ENCODE measurements at regions not wholly inside any gene's neighbourhood (a gene's known extent, or its start where the extent isn't known, plus 50 kb on each side); places are given as distances from the start of the nearest gene placed in this dataset.
A peak's percentile ranks its signal among the peaks of the same experiment; 100 is the strongest.

DNA sequence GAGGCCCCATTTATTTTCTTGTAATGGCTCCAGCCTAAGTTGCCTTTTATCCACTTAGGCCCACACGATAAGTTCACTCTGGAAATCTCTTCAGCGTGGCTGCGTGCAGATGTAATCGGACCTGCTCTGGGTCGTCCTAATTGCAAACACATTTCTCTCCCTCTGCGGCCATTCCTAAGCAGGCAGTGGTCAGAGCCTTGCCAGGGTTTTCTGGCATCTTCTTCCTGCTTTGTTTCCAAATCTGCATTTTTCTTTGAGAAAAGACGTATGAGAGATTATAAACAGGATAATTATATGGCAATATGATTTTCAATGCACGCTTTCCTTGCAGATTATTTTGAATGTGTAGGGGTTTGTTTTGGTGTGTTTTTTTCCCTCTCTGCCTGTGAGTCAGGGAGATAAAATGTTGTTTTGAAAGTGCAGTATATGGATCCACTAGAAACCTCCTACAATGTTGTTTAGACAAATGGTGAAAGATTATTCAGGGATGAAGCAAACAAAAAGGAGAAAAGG lies 239.4 kb upstream of the TANK start:
- DNase-seq, result no peak

DNA sequence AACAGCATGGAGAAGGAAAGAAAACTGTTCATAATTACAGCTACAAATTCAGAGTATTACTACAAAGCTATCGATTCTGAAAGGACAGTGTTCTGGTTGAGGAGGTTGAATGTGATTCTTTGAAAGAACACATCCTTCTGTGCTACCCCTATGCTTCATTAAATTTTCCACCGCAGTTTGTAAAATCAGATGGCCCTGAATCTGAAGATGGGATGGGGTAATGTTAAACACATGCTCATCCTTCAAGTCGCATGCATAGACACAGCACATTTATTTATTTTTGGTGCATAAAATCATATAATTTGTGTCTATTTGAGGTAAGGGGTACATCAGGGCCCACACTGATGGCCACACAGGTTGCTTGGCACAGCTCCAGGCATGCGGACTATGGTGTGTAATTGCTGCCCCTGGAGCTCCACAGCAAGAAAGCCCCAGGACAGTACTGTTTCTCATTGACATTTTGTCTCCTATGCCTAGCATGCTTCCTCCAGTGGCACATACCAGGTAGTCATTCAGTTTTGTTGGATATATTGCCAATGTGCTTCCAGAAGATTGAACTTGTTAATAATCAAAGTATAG lies 238.8 kb upstream of the TANK start:
- no peak for DNase-seq

DNA sequence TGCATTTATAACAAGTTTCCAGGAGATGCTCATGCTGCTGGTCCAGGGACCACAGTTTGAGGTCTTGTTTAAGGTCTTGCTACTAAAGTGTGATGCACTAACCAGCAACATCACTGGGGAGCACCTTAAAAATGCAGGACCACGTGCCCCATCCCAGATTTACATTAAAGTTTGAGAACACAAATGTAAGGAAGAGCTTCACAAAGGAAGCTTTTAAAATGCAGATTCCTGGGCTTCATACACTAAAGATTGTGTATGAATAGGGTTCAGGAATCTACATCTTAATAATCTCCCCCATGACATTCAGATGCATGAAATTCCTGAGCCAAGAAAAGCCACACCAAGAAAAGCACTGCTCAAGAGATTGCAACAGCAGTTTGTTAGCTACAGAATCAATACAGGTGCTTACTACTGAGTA lies 235.3 kb upstream of the TANK start:
- no peak for DNase-seq

DNA sequence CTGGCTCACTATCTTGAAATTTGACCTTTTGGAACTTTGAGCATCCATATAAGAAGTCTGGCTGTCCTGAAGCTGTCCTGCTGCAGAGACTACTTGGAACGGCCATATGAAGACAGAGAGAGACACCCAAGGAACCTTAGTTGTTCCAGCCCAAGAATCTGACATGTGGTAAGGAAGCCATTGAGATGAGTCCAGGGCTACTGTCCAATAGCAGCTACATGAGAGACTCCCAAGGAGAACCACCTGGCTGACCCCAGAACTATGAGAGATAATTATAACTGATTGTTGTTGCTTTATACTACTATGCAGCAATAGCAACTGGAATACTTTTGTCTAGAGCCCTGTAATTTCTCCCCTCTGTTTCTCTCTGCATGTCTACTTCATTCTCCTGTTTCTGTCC lies 234.3 kb upstream of the TANK start:
- DNase-seq, result no peak

DNA sequence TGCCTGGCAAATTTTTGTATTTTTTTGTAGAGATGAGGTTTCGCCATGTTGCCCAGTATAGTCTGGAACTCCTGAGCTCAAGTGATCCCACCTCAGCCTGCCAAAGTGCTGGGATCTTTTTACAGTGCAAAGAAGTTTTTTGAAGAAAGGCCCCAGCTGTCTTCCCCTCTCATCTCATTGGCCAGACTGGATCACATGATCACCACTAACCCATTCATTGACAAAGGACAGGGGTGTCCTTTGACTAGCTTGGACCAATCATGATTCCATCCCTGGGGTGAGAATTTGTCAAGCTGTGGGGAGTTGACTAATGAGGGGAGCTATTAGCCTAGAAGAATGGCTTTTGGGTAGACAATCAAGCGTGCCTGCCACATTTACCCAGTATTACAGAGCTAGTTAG lies 232.9 kb upstream of the TANK start:
- DNase-seq, result no peak

DNA sequence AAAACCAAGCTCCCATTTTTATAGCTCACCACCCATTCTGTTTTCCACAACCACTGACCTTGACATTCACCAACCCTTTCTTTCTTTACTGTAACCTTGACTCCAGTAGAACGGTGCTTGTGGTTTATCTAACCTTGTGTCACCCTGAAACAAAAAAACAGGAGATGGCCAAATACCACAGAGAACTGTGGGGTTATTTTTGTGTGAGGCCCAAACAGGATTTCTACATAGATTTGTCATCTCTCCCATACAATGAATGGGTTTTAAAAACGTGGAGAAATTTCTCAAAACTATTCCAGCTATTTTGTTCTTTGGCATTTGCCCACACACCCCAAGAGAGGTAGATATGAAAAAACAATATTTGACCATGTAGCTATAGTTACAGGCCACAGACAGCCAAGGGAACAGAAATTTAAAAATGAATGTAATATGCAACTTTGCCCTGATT lies 231.3 kb upstream of the TANK start:
- DNase-seq, result no peak

DNA sequence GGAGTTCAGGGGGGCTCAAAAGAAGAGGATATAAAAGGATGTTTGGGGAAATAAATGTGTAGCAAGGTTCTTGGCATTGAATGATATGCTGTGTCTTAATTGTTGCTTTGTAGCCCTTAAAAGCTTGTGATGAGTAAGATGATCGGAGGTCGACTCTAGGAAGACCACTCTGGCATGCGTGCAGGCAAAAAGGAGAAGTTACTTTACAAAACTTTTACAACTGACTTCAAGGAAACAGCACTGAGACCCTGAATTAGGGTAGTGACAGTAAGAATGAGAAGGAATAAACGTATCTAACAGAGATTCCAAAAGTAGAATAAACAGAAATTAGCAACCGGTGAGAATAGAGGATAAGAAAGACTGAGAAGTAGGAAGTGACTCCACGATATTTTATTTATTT lies 228.7 kb upstream of the TANK start:
- DNase-seq, result no peak

DNA sequence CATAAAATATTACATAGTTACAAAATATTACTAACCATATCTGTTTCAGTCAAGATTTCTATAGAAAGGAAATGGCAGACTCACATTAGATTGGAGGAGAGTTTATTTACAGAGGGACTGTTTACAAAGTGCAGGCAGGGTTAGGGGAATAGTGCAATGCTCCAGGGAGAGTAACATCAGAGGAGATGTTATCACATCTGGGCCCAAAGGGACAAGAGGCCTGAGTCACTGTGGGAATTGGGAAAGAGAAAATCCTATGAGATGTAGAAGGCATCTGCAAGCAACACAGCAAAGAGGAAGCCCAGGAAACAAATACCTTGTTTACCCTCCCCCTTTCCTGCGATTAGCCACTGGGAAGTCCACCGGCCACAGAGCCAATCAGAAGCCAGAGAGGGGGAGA lies 227.3 kb upstream of the TANK start:
- no peak for DNase-seq

DNA sequence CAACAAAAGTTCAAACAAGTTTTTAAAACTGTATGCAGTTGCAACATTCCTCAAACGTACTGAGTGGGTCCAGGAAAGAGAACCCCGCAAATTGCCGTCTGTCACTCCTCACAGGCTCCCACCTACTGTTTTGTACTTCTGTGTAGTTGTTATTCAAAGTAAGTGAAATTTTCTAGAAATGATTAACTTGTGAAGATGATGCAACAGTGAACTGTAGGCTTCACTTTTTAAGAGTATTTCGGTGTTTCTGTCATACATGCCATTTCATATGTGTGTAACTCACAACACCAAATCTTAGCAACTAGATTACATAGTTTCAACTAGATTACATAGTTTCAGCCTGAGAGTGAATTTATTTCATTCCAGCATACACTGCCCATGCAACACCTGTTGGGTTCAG lies 226.0 kb upstream of the TANK start:
- no peak for DNase-seq

DNA sequence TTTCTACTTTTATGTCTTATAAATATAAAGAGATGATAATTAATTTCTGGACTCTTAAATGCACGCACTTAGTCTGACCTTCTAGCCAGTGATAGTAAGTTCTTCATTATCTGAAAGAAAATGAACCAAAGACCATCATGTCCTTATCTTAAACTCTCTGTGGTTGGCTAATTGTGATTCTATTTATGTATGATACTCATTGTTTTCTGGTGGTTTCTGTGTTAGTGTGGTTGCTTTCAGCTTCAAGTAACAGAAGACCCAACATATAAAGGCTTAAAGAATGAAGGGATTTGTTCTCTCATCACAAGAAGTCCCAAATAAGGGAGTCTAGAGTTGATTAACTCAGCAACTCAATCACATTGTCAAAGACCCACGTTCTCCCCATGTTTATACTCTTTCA lies 225.2 kb upstream of the TANK start:
- no peak for DNase-seq

DNA sequence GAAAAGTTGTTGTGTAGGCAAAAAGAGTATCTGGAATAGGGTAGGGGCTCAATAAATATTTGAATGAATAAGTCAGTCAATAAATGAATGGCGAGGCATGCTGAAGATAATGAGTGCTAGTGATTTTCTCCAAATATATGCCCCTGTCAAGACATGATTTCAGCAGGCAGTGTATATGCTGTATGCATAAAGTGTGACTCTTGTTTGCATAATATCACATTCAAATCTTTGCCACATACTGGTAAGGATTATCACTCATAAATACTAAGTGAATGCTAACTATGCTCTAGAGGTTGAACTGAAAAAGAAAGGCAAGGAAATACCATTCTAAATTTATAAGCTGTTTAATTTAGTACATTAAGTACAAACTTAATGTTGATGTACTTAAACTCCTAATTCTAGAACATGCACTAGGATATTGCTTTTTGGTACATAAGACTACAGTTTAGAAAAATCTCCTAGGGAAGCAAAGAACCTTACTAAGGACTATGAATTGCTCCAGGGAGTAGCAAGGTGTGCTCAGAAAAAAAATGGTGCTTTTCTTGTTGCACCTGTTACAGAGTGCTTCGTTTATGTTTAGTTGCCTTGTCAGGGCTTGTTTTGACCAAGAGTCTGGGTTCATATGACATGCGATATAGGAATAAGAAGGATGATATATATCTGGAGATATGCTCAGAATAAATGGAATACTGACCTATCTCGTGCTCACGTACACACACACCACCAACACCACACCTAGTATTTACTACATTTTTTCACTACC lies 224.0 kb upstream of the TANK start:
- DNase-seq, result no peak

DNA sequence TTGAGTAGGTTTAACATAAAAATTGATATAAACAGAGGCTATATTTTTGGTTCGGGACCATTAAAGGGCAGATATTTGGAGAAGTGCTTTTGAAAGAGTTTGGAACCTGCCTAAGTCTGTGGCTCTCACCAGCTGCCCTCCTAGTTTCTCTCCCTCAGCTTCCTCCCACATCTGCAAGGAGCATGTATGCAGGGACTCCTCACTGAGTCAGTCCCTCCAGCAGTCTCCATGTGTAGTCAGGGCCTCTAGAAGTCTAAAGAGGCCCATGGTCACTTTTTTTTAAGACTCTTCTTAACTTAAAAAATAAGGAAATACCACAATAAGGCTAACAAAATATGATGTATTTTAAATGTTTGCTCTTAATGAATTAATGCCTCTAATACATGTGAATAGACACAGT lies 220.0 kb upstream of the TANK start:
- DNase-seq, result no peak

DNA sequence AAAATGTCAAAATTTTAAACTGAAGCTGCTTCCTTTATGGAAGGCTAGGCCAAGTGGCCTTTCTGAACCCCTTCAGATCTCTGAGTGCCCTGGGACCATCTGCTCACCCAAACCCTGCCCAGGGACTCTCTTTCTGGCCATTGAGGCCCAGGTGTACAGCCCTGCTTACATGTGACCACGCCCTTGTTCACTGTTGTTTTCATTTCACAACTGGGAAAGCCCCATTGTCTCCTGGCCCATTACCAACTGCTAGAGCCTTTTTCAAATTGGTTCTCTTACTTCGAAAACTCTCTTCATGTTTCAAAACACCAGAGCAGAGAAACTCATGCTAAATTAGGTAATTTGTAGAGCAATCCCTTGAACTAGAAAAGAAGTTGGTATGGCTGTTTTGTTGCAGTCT lies 219.5 kb upstream of the TANK start:
- no peak for DNase-seq

DNA sequence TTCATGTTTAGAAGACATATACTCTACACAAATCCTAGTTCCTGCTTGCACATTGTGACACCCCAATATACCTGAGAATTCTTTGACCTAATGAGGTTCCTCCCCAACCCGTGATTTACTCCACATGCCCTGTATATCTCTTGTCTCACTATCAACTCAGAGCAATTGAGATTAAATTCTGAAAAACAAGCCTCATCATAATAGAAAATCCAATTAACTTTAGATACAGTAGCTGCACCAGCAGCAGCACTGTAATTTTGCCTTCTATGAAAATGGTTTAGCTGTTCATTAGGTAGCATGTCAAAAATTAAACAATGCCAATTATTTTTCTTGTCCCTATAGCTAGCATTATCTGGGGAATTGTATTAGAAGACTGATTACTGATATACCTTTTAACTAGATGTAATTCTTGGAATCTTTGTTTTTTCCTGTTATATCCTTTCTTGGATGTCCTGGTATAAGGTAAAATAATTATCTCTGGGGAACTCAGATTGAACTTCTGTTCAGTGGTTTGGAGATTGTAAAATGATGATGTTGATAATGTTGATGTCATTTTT lies 218.9 kb upstream of the TANK start:
- DNase-seq, result no peak

DNA sequence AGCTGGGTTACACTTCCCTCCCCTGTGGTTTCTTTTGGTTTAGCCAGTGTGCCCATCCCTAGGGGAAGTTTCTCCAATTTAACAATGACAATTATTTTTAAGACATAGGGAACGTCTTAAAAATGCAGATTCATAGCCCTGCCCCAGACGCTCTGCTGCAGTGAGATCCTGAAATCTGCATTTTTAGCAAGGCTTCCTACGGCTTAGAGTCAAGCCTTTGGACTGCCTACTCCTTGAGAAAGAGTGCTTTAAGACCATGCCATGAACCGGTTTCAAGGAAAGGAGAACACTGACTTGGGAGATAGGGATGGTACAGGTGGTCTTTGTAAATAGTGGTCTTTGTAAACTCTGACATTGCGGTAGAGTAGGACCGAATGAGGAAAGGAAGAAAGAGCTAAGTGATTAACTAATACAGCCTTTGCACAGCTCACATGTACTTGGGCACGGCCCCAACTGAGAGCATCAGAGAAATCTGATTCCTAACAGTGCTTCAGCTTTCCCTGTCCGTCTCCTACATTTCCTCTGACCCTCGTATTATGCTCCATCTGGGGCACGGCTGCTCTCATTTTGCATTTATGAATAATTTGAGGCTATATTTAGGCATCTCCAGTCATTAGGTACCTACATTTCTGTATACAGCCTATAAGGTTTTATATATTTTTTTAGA lies 217.6 kb upstream of the TANK start:
- no peak for DNase-seq

DNA sequence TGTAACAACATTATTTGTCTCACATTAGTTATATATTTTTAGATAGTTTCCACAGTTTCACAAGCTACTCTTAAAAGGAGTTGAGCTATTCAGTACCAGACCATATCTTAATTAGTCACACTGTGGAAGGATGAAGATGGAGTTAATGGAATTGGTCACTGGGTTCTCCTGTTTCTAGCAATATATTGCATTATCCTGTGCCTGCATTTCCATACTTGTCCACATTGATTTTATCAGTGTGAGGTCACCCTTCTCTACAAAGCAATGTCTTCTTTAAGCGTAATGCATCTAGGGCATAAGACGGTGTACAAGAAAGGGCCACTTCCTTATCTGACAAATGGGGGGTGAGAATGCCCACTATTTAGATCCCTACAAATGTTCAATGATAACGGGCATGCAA lies 216.8 kb upstream of the TANK start:
- no peak for DNase-seq

DNA sequence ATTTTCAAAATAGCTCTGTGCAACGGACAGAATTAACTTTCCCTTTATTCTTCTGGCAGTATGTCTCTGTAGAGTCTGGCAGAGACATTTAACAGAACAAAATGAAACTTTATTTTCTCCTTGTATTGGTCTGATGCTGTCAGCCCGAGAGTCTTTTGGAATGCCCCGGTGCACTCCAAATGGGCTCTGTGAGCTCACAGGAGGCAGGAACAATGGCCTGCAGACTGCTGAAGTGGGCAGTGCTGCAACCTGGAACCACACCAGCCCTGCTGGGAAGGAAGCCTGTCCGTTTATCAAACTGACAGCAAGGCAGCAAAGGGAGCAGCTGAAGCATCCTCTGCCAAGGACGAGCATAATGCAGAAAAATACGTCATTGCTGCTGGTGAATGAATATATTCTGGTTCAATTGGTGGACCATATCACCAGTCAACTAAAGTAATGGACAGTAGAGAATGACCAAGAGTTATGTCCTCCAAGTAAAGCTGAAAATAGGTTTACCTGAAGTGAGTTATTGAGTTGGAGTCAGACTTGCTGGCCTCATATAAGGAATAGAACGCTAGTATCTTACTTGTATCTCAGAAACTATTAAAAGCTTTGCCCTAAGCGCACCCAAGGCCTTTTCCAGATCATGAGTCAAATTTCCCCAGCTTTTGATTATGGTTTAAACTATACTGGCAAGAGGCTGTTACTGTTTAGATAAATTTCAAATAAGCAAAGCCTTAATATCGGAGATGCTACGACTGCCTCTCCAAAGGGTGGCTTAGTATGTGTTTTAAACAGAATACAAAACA lies 207.6 kb upstream of the TANK start:
- DNase-seq, result peak in 9 of 14 donors; percentile 2 to 76 (median 34)

DNA sequence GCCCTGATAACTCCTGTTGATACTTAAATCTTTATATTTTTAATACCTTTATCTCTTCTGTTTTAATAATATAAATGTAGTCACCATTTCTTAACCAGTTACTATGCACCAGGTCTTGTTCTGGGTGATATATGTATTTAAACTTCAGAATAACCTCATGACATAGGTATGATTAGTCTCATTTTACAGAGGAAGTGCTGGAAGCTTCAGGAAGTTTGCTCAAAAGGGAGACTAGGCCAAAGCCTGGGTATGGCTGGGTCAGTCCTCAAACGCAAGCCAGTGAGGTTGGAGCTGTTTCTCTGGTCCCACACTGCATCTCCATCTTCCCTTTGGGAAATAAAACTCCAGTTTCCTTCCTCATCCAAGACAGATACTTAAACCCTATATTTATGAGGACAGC lies 204.7 kb upstream of the TANK start:
- DNase-seq, result no peak

DNA sequence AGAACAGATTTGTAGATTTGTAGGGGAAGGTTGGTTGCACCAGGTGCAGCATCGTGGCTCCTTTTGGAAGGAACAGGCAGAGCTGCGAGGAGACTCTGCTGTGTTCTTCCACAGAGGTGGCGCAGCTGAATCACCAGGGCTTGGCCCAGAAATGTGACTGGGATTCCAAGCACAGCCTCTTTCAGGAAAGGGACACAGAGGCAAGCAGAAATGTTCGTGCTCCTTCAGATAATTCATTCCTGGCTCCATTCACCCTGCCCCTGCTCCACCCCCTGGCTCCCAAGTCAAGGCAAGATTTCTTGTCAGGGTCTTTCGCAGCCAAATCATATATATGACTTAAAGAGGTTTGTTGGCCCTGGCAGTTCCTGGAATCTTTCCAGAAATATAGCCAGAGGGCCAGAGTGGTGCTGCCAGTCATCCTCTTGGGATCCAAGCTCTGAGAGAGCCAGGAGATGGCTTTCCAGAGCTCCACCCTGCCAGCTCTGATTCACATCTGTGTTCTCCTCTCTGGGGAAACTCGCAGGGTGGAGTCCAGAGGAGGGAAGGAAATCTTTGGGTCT lies 203.9 kb upstream of the TANK start:
- peak in 4 of 14 donors; percentile 1 to 63 (median 6) for DNase-seq

DNA sequence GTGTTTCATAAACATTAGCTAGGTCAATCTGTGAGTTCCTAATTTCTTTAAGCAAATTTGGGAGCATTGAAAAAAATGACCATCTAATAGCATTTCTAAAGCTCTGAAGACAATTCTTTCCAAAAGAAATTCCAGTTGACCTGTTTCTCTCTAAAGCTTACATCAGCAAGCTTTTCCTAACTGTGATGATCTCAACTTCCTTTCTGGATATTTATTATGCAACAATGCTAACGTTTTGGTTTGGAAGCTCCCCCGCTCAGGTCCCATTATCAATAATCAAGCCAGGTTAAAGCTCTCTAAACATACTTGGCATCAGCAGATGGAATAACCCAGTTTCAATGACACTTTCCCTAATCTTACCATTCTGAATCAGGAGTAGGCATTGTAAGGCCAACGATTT lies 196.3 kb upstream of the TANK start:
- no peak for DNase-seq

DNA sequence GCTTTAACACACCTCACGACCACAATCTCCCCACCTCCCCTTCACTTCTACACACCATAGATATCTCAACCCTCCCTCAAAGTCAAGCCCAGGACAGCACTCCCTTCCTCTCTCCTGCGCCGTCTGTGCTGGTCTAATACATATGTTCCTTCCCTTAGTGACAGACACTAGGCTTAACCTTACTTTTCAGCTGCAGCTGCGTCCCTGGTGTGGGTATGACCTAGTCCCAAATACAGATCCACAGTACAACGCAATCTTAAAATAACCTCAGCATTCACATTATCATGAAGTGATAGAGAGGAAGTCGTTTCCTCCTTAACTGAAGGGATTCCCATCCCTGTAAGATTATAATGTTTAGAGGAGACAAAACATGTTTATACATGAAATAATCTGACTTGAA lies 192.7 kb upstream of the TANK start:
- no peak for DNase-seq

DNA sequence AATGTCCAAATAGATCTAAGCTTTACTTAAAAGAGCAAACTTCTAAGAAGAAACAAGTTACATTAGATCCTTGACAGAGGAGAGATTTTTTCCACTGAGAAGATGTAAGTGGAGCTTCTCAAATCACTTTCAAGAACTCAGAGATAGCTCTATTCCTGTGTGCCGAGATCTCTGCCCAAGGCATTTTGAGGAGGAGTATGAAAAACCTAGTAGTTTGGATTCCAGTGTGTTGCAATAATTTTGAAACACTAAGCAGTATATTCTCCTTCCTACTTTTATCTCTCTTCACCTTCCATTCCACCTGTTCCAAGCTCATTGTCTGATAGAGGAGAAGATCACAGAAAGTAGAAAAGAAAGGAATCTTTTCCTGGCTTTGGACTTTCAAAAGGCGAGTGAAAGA lies 192.0 kb upstream of the TANK start:
- DNase-seq, result no peak

All from C1 segment of cervical spinal cord (tissue), 14 donors.